Fibroblast of gingiva (primary cell): ENCODE measurements at regions not wholly inside any gene's neighbourhood (a gene's known extent, or its start where the extent isn't known, plus 50 kb on each side); places are given as distances from the start of the nearest gene placed in this dataset.

Experiments
- DNase-seq: peaks from one replicate; pipeline ENCODE4 v3.0.0-alpha.2; 2011; ENCODE audit warnings: low read depth

DNA sequence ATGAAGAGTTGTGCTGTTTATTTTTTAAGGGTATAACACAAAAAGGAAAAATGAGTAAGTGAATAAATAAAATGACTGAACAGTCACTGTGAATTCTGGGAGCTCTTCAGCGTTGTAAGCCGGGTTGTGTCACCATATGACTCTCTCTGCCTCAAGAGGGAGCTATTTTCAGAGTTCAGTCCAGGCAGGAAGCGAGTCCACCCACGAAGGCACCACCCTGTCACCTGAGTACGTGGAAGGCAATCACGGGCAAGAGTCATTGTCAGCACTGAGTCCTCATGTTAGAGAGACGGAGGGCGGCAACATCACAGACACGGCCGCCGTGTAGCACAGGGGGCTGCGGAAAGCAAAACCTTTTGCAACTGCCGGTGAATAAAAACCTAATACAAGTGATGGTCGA is 227.6 kb downstream of the UTP18 start:
- no peak for DNase-seq

DNA sequence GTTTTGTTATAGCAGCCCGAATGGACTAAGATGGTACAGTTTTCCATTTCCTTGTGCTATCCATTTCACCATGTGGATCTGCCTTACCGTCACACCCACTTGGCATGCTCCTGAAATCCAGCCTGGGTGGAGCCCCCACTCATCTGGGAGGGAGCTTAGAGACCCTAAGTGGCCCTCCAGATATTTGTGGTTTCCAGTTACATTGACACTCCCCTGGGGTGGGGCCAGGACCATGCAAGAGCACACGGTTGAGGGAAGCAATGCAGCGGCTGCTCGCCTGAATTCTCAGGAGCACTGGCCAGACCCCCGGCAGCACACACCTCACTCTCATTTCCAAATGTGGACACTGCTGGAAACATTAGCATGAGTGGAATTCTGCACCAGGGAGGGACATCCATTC is 231.1 kb downstream of the UTP18 start:
- no peak for DNase-seq

DNA sequence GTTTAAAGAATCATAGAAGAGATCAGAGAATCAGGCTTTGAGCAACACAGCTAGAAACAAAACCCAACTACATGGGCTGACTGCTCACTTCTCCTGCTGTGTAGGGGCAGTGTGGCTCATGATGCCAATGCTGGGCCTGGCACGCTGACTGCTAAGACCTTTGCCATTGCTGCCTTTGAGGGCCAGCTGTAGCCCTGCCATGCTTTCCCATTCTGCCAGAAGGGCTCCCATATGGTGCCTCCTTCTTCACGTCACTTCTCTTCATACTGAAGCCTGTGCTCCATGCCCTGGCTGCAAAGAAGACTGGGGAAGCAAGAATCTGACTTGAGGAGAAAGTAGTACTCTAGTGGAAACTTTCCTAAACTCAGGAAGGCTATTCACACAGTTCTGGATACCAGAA is 232.9 kb downstream of the UTP18 start:
- DNase-seq = no peak

DNA sequence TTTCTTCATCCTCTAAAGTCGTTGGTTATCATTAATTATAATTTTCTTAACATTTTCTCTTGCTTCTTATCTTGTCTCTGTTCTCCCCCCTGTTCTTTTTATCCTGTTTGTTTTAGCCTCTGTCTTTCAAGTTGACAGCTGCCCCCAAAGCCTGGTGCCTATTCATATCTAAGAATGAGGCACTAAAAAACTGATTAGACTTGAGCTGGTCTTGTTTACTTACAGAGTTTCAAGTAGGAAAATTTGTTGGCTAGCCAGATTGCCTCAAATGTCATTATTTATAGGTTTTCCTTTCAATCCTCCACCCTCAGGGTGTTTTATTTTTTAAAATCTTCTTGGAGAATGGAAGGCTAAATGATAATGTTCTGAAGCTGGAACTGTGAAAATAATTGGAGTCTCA is 236.0 kb downstream of the UTP18 start:
- no peak for DNase-seq

DNA sequence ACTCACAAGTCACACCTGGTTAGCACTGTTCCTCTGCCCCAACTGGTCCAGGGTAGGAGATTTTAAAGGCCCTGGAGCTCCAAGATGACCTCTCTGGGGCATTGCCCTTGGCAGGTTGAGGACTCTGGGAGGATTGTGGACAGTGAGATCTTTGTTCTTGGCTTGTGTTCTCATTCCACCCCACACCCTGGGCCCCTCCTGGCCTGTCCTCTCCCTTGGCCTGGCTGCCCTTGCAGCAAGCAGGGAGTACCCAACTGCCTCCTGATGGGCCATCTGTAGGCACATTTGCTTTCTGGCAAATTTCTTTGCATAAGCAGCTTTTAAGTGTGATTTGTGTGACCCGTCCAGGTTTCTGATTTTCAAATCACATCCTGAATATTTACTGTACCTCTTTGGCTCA is 239.6 kb downstream of the UTP18 start:
- DNase-seq = no peak

DNA sequence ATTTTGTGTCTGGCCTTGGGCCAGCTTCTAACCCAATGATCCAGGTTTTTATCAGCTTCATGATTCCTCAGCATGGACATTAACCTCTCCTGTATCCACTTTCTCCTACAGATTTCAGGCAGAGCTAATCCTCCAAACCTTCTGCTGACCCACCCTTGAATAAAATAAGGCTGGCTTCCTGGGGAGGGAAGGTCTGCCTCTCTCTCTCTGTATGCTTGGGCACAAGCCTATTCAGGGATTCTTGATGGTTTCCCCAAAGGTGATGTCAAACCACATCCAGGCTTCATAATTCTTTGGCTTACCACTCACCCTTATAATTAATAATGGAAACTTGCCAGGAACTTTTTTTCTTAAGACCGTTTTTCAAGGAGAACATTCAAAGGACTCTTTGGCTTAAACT is 240.1 kb downstream of the UTP18 start:
- no peak for DNase-seq

DNA sequence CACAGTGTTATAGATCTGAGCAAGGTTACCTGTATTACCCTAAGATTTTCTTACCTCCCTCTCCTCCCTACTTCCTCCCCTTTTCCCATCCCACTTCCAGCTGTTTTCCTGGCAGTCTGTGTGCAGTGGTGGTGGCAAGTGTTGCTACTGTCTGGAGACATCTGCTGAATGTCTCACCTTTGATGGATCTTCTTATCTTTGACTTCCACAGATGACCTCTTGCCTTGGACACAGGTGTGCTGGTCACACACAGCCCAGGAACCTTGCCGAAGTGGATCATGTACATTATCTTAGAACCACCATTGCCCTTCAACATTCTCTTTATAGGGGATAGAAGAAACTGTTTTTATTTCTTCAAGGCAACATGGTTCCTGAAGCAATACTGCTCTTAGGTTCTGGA is 245.1 kb downstream of the UTP18 start:
- DNase-seq = no peak

DNA sequence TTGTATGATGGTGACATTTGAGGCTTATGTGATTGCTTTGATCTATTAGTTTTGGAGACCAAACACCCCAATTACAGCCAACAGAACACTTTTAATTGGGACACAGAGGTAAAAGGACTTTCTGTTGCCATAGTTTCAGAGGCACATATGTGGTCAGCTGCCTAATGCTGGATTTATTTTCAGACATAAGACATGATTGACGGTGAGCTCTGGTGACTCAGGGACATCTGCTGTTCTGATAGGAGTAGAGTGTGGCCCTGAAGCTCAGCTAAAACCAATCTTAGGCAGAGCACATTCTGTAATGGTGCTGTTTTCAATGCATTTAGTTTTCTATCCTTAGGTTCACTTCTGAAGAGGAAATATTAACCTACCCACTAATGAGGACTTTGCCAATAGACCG is 247.1 kb downstream of the UTP18 start:
- no peak for DNase-seq

DNA sequence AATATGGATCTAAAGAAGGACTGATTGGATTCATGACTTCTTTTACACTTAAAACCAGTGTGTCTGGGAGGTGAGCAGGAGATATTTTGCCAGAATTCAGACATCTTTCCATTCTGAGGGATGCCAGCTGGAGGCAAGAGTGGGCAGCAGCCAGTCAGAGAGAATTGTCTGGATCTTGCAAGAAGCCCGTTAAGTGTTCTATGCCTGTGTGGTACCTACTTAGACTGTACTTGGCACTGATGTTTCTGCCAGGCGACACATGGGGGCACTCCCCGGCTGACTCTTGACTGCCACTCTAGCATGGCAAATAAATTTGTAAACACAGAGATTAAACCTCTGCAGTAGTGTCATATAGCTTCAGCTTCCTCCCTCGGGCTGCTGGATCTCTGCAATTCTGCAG is 247.7 kb downstream of the UTP18 start:
- DNase-seq = no peak

DNA sequence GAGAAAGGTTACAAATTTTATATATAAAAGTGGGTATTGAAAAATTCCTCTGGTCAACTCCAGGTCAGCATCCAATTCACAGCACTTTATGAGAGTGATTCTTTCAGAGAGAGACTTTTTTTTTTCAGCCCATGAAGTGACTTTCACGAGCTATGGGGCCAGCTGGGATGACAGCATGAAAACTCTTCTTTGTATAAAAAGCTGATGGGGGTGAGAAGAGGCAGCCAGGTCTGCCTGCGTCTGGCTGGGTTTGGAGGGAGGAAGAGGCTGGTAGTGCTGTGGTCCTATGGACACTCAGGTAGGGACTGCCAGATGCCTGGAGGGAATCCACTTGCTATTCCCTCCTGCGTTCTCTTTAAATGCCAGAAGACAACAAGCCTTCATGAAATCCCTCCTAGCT is 250.6 kb downstream of the UTP18 start:
- DNase-seq = no peak

DNA sequence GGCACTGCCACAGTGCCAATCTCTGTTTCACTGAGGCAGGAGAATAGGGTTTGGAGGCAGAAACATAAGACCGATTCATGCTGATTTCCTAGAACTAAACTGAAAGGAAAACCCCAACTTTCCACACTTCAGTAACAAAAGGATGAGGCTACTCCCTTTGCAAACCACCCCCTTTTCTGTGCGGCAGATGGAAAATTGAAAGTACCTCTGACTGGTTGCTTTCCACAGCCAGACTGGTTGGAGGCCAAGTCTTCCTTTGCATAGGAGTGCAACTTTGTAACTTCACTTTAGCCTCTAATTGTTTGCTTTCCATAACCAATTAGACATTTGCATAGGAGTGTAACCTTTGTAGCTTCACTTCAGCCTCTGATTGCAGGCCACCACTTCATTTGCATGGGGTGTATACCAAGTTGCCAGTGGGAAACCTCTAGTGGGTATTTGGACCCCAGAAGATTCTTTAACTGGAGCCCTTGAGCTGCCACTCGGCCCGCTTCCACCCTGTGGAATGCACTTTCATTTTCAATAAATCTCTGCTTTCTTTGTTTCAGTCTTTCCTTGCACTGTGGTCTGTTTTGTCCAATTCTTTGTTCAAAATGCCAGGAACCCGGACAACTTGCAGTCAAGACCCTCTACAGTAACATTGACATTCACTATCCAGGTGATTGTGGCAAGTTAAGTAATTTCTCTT is 252.0 kb downstream of the UTP18 start:
- no peak for DNase-seq

DNA sequence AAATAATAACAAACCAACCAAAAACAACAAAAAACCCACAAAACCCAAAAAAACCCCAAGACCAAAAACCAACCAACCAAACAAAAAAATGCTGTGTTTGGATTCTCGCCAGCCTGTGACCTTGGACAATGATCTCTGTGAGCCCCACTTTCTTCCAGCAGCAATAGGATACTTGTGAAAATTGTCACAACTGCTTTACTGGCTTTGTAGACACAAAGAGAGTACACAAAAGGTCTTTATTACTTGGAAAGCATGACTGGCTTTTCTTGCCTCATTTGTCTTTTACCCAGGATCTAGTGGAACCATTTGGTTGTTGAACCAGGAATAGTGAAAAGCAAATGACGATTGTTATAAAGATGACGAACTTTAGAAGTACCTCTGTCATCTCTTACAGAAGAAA is 256.6 kb downstream of the UTP18 start:
- DNase-seq = no peak

DNA sequence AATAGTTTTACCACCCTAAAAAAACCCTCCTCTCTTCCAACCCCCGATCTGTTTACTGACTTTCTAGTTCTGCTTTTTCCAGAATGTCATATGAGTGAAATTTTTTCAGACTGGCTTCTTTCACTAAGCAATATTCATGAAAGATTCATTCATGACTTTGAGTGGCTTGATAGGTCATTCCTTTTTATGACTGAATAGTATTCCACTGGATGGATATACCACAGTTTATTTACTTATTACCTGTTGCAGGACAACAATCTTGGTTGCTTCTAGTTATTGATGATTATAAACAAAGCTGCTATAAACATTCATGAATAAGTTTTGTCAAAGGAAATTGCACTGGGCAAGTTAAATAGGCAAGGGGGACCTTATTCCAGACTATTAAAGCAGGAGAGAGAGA is 264.2 kb downstream of the UTP18 start:
- DNase-seq = no peak

DNA sequence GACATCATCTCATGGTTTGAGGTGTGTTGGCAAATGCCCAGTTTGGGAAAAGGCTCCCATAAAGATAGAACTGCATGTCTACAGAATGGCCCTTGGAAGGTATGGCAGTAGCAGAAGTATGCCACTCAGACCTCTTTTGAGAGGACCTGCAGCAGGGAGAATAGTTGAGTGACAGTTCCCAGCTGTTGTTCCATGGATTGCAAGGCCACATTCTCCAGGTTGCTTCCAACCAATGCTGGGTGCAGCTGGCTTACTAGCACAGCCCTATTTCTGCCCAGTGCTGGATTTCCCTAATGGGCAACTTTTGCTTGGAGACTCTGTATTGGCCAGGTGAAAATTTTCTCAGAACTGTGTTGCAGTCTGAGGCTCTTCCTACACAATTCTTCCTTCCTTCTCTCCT is 266.2 kb downstream of the UTP18 start:
- DNase-seq = no peak

DNA sequence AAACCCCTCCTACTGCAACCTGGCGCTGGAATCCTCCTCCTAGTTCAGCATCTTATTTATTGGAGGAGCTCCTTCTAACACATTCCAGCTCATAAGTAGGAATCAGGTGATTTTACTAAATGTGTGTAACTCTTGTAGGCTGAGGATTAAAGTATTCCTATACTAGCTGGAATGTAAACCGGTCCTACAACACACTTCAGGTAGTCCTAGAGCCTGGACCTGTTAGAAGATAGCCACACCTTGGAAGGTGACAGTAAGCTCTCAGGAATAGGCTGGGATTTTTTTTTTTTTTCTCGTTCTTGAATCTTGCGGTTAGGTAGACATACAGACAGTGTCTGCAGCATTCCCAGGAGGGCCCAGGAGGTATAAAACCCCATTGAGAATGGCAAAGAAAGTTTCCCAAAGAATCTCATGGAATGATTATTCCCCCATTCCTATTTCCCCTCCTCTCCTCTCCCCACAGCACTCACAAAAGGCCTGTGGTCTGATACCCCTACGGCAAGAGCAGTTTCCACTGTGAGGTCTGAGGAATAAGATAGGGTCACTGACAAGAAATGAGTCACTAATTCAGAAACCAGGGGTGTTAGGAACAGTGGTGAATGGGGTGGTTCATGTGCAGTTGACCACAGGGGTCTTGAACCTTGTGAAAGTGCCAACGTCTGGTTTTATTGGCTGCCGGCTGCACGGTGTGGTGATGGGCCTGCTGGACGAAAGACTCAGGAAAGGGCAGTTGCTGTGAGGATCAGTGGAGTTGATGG is 267.1 kb downstream of the UTP18 start:
- no peak for DNase-seq

DNA sequence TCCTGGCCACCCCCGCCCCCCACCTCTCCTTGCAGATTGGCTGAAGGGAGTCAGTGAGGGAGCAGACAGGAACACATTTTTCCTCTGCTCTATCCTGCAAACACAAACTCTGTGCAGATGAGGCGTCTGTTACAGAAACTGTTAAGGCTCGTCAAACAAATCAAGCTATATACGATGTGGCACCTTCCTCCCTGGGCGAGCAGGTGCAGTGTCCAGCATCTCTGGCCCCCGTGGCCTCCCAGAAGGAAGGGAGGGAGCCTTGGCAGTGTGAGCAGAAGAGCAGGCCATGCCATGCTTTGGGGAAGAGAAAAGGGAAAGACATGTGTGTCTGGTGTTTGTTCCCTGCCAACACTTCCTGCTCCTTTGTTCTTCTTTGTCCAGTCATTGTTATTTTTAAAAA is 267.8 kb downstream of the UTP18 start:
- DNase-seq = no peak

DNA sequence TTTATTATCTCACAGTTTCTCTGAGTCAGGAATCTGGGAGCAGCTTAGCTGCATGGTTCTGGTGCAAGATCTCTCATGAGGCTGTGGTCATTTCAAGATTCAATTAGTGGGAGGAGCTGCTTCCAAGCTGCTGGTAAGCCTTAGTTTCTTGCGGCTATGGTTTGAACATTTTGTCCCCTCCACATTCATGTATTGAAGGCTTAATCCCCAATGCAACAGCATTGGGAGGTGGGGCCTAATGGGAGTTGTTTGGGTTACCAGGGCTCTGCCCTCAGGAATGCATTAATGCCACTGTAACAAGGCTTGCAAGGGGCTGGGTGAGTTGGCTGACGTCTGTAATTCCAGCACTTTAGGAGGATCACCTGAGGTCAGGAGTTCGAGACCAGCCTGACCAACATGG is 272.9 kb downstream of the UTP18 start:
- DNase-seq = no peak

DNA sequence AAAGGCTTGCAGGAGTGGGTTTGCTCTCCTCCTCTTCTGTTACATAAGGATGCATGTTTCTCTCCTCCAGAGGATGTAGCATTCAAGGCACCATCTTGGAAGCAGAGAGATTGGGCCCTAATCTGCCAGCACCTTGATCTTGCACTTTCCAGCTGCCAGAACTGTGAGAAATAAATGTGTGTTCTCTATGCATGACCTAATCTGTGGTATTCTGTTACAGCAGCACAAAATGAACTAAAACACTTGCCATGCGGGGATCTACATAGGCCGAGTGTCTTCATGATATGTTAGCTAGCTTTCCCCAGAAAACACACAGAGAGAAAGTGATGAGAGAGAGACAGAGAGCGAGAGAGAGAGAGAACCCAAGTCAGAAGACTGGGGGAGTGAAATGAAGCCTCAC is 273.5 kb downstream of the UTP18 start:
- DNase-seq = no peak

DNA sequence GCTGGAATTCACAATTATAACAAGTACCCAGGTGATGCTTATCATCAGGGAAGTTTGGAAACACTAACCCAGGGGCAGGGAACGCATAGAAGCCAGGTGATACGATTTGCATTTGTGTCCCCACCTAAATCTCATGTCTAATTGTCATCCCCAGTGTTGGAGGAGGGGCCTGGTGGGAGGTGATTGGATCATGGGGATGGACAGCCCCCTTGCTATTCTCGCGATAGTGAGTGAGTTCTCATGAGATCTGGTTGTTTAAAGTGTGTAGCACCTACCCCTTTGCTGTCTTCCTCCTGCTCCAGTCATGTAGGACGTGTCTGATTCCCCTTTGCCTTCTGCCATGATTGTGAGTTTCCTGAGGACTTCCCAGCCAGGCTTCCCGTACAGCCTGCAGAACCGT is 276.3 kb downstream of the UTP18 start:
- DNase-seq = no peak

DNA sequence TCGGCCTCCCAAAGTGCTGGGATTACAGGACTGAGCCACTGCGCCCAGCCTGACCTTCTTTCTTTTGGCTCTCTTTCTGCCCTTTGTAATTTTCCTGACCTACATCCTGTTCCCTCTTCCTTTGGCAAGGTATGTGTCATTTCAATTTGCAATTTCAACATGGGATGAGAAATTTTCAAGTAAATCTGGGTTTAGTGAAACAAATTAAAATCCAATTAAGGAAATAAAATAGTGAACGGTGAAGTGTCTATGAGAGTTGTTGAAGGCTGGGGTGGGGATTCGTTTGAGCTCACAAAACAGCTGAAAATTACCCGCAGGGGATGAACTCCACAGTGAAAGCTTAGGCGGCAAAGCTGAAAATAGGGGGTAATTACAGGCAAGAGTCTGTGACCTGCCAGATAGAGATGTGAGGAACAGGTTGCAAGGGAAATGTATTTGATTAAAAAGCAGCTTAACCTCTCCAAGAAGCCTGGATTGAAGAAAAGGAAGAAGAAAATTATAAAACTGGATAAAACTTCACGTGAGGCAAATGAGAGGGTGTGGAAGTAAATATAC is 277.7 kb downstream of the UTP18 start:
- no peak for DNase-seq

DNA sequence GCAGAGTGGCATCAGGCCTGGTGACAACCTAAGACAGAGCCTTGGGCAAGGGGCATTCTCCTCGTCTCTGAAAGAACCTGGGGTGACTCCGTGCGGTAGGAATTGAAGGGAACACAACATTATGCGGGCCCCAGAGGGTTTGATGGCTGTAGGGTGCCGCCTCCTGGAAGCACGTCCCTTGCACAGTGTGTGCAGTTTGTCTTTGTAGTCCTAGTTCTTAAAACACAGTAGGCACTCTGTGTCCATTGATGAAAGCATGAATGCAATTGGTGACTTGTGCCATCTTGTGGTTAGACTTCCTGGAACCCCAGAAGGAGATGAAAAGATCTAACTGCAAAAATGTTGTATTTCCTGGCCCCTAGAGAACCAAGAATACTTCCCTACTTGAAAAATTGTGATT is 279.8 kb downstream of the UTP18 start:
- no peak for DNase-seq

DNA sequence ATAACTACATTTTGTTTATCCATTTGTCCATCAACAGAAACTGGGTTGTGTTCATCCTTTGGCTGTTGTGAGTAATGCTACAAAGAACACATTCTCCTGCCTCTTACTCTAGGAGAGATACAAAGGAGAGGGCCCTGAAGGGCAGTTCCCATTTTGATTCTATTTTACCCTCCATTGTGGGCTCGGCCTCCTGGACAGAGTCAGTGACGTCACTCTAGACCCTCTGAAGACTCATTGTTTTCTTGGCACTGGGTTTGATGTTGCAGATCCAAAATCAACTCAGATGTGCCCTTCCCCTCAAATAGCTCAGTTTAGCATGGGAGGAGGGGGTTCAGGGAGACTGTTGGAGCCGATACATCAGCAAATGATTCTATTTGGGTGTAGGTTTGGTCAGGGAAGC is 280.9 kb downstream of the UTP18 start:
- no peak for DNase-seq

DNA sequence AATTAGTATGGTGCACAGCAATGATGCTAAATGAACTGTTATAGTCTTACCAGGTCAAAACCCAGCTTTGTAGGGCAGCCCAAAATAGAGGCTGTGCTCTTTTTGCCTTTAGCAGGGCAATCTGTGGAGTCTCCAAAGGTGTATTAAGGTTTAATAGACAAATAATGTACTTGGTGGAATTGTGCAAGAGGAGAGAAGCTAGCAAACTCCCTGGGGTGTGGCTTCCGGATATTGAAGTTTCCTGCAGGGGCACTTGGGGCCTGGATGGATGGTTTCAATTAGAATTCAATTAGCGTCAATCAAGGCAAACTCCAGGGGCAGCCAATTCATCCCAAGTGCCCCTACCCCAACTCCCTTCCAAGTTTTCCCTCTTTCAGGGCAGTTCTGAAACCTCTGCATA is 285.8 kb downstream of the UTP18 start:
- no peak for DNase-seq

DNA sequence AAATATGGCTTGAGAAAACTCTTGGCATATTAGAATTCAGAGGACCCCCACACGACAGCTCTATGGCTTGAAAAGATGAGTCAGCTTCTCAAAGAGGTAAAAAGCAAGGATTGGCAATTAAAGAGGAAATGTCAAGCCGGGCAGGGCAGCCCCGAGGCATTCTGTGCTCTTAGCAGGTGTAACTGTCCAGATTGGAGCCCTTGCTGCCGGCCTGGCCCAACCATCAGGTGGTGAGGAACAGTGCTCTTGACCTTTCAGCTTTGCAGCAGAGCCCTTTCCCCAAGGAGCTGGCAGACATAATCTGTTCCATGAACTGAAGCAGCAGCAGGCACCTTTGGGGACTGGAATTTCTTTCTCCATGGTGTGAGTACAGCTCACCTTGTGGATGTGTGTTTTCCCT is 287.8 kb downstream of the UTP18 start:
- no peak for DNase-seq
